ENCODE measurements at regions not wholly inside any gene's neighbourhood (a gene's known extent, or its start where the extent isn't known, plus 50 kb on each side); places are given as distances from the start of the nearest gene placed in this dataset.

GRCh38 chr6:156337801-156338200, 439.4 kb upstream of the ARID1B start:
- TF ChIP-seq CTCF (conservative IDR thresholded peaks at IDR 0.05 in 1 of 2, IDR thresholded peaks at IDR 0.05 in 1 of 2; ENCODE audit: extremely low read depth in 1 of 2, insufficient read depth in 1 of 2, low read depth in 1 of 2, low read length in 2 of 2) (no peak), EZH2 (IDR thresholded peaks at IDR 0.05; ENCODE audit: borderline replicate concordance, low read length) (no peak)

Data from mammary epithelial cell (primary cell).